Ramos (cell line): ENCODE measurements at regions not wholly inside any gene's neighbourhood (a gene's known extent, or its start where the extent isn't known, plus 50 kb on each side); places are given as distances from the start of the nearest gene placed in this dataset.
"Not testable (repeated sequence)": the region's sequence is repeated elsewhere in the genome, so short reads cannot be mapped to it uniquely, and the experiment has no call there.

ENCODE experiments used
- in situ Hi-C: fragments of 300-500 bp; cut with MboI; formaldehyde crosslinking; loops from one replicate; pipeline ENCODE4 v1.14.3; 2022; ENCODE audit warnings: low sequenced_read_pairs; ENCODE audit not compliant: unreplicated experiment

- in situ Hi-C loops = no loop called here
These were observed 120.2 kb upstream of the VPREB1 start for GRCh38 chr22:22124374-22124773.

- in situ Hi-C loops = no loop called here
These were observed 120.7 kb upstream of the VPREB1 start for GRCh38 chr22:22123960-22124278.

- in situ Hi-C loops = no loop called here
These were observed 121.2 kb upstream of the VPREB1 start for GRCh38 chr22:22123118-22123959.

GRCh38 chr22:22122348-22123117, 122.1 kb upstream of the VPREB1 start:
- in situ Hi-C loops = no loop called here

- in situ Hi-C loops = no loop called here
These were observed 123.1 kb upstream of the VPREB1 start for GRCh38 chr22:22121445-22121844.

GRCh38 chr22:22120160-22120559, 124.4 kb upstream of the VPREB1 start:
- in situ Hi-C loops = no loop called here

GRCh38 chr22:22118987-22119386, 125.6 kb upstream of the VPREB1 start:
- in situ Hi-C loops = no loop called here

- in situ Hi-C loops = not testable (repeated sequence)
These were observed 126.6 kb upstream of the VPREB1 start for GRCh38 chr22:22117864-22118544.

GRCh38 chr22:22116997-22117770, 127.4 kb upstream of the VPREB1 start:
- in situ Hi-C loops = not testable (repeated sequence)

- in situ Hi-C loops = no loop called here
These were observed 130.9 kb upstream of the VPREB1 start for GRCh38 chr22:22113701-22114100.

- in situ Hi-C loops = no loop called here
These were observed 130.1 kb upstream of the TOP3B start for GRCh38 chr22:22112533-22113294.

GRCh38 chr22:22111983-22112382, 129.4 kb upstream of the TOP3B start:
- in situ Hi-C loops = no loop called here

GRCh38 chr22:22111267-22111751, 128.7 kb upstream of the TOP3B start:
- in situ Hi-C loops = no loop called here

- in situ Hi-C loops = no loop called here
These were observed 128.1 kb upstream of the TOP3B start for GRCh38 chr22:22110548-22111266.

- in situ Hi-C loops = no loop called here
These were observed 127.3 kb upstream of the TOP3B start for GRCh38 chr22:22109693-22110466.

- in situ Hi-C loops = no loop called here
These were observed 124.3 kb upstream of the TOP3B start for GRCh38 chr22:22106855-22107254.

GRCh38 chr22:22105364-22105763, 122.8 kb upstream of the TOP3B start:
- in situ Hi-C loops = no loop called here
